OCI-LY3 (cell line): ENCODE measurements at regions not wholly inside any gene's neighbourhood (a gene's known extent, or its start where the extent isn't known, plus 50 kb on each side); places are given as distances from the start of the nearest gene placed in this dataset.

Experiments
- CTCF ChIP-seq: fragments of 200-600, 300-600 bp; sonication (generic); IDR thresholded peaks from 2 replicates; pipeline ENCODE4 v1.5.1; 2014; ENCODE audit warnings: antibody characterized with exemption, low read length, low read depth
- EZH2phosphoT487 ChIP-seq: fragments of 200-600 bp; shearing (Covaris generic); IDR thresholded peaks from 2 replicates; pipeline ENCODE4 v1.6.1; 2018; ENCODE audit warnings: antibody characterized with exemption, mixed run types, low read depth

DNA sequence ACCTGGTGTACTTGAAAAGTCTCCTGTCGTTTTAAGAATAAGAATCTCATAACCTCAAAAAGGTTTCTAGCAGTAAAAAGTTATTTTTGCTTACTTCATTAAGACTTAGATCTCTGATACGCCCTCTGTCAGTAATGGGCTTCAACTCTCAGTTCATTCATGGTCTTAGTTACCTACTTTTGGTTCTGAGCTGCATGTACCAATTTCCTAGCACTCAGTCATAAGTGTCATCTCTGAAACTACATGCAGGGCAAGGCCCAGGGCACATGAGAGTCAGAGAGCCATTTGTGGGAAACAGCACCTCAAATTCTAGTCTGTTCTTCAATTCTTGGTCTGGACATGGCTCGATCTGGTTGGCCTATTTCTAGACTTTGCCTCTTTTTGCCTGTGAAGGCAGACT lies 838.4 kb downstream of the FAM181B start:
- TF ChIP-seq CTCF (no peak), EZH2phosphoT487 (no peak)
